Calu3 (cell line): ENCODE measurements at regions not wholly inside any gene's neighbourhood (a gene's known extent, or its start where the extent isn't known, plus 50 kb on each side); places are given as distances from the start of the nearest gene placed in this dataset.

Source experiments
- BruUV-seq: library from RNA; stranded (reverse); fragments of 400-500 nt; replicated peaks from 2 replicates; lab custom pipeline; 2021; lab: Mats Ljungman, UMichigan
- CTCF ChIA-PET: fragments of 300-600 bp; sonication (Branson Sonifier 250); formaldehyde crosslinking; loops from one replicate; lab custom pipeline; 2022; ENCODE audit warnings: antibody characterized with exemption; lab: Charles Lee
- DNase-seq: peaks from one replicate; pipeline ENCODE4 v3.0.0; 2022
- H3K27ac Mint-ChIP-seq: one replicate; pipeline ENCODE4 v1.8.0; 2022; ENCODE audit warnings: mixed read lengths; ENCODE audit not compliant: unreplicated experiment
- H3K27me3 Mint-ChIP-seq: one replicate; pipeline ENCODE4 v1.8.0; 2022; ENCODE audit warnings: mixed read lengths; ENCODE audit not compliant: unreplicated experiment
- H3K36me3 Mint-ChIP-seq: one replicate; pipeline ENCODE4 v1.8.0; 2022; ENCODE audit warnings: mild to moderate bottlenecking, moderate library complexity, mixed read lengths; ENCODE audit not compliant: insufficient read depth, unreplicated experiment
- H3K4me1 Mint-ChIP-seq: one replicate; pipeline ENCODE4 v1.8.0; 2022; ENCODE audit warnings: mild to moderate bottlenecking, low read depth, mixed read lengths; ENCODE audit not compliant: unreplicated experiment
- H3K4me3 Mint-ChIP-seq: one replicate; pipeline ENCODE4 v1.8.0; 2022; ENCODE audit warnings: mild to moderate bottlenecking, low read depth, moderate library complexity, mixed read lengths; ENCODE audit not compliant: unreplicated experiment
- H3K9me3 Mint-ChIP-seq: one replicate; pipeline ENCODE4 v1.8.0; 2022; ENCODE audit warnings: low read depth, mixed read lengths; ENCODE audit not compliant: unreplicated experiment
- intact Hi-C: fragments of 100-400 bp; cut with micrococcal nuclease; formaldehyde crosslinking; loops from one replicate; pipeline ENCODE4 v1.10.0; 2022; ENCODE audit not compliant: unreplicated experiment
- TF ChIP-seq, protein P1 (sequence below): fragments of 200-600 bp; IDR thresholded peaks from one replicate; pipeline ENCODE4 v1.8.0; 2022; ENCODE audit warnings: antibody characterized with exemption; ENCODE audit not compliant: unreplicated experiment

DNA sequence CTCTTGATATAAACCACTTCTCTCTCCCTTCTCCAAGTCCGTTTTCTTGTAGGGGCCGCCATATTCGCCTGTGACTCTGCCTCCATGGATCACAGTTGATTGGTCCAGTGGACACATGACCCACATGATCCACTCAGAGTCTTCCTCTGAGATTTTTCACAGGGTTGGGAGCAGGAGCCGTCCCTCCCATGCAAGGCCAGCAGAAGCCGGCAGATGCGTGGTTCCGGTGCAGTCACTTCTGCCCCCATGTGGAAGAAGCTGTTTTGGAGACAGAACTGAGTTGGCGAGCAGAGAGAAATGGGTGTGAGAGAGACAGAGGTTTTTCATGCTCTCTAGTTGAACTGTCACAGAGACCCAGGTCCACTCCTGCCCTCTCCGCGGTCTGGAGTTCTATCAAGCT is 83.3 kb downstream of the C16orf95 start:
- Mint-ChIP-seq H3K4me1 (no peaks in the 10 kb centered on the region), H3K36me3 (no peaks in the 10 kb centered on the region), H3K27ac (no peak overlapping the region), H3K27me3 (peaks cover 80% of the 10 kb centered on the region), H3K4me3 (no peak overlapping the region), H3K9me3 (no peaks in the 10 kb centered on the region)
- no TSS peak for BruUV-seq
- intact Hi-C loops = no loop called here
- peak; percentile 23 for DNase-seq
- CTCF ChIA-PET = no interaction called here
- TF ChIP-seq, protein P1, sequence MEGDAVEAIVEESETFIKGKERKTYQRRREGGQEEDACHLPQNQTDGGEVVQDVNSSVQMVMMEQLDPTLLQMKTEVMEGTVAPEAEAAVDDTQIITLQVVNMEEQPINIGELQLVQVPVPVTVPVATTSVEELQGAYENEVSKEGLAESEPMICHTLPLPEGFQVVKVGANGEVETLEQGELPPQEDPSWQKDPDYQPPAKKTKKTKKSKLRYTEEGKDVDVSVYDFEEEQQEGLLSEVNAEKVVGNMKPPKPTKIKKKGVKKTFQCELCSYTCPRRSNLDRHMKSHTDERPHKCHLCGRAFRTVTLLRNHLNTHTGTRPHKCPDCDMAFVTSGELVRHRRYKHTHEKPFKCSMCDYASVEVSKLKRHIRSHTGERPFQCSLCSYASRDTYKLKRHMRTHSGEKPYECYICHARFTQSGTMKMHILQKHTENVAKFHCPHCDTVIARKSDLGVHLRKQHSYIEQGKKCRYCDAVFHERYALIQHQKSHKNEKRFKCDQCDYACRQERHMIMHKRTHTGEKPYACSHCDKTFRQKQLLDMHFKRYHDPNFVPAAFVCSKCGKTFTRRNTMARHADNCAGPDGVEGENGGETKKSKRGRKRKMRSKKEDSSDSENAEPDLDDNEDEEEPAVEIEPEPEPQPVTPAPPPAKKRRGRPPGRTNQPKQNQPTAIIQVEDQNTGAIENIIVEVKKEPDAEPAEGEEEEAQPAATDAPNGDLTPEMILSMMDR = no peak

DNA sequence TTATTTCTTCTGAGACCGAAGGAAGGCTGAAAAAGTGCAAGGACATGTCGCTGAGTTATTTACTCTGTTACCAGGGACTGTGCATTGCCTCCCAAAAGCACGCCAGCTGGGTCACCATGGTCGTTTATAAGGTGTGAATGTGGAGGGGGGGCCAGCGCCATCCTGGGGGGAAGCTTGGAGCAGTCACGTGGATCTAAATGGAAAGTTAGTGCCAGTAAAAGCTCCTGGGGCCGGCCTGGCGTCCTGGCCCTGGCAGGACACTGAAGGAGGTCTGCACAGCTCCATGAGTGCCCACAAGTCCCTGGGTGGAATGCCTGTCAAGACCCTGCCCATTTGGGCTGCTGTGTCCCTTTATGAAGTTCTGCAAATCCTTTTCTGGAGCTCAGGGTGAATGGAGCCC is 82.6 kb downstream of the C16orf95 start:
- DNase-seq = no peak
- TF ChIP-seq, protein P1 = no peak
- Mint-ChIP-seq H3K9me3 (no peaks in the 10 kb centered on the region), H3K27ac (no peak overlapping the region), H3K4me3 (no peak overlapping the region), H3K4me1 (no peaks in the 10 kb centered on the region), H3K27me3 (peaks cover 73% of the 10 kb centered on the region), H3K36me3 (no peaks in the 10 kb centered on the region)
- intact Hi-C loops = no loop called here
- CTCF ChIA-PET = interaction anchor here (0.6 kb wide), 2 partner anchors 22 to 1607 kb away, joined by 4 read pairs; no protein-coding TSS in a partner anchor
- no TSS peak for BruUV-seq

DNA sequence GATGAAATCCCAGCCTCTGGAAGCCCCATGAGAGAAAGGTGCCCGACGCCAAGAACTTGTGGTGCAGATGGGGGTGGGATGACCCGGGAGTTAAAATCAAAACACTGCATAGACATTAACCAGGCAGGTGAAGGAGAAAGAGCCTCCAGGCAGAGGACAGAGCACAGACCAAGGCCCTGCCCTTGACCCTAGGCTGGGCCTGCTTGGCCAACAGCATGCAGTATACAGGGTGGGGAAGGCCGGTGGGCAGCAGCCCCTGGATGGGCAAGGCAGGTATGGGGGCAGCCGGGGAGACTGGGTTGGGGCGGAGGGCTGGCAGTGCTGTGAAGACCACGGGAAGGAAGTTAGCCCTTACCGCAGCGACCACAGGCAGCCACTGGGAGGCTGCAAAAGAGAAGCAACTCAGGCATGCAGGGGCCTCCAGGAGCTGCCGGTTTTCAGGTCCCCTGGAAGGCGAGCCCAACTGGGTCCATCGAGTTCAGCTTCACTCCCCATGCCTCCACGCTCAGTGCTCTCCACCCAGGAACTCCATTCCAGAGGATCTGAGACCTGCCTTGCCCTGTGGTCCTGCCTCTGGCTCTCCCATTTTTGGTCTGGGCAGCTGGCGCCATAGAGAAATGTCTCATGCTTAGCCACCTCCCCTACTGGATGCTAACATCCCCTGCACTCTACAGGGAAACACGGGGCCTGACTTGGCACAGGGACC is 81.2 kb downstream of the C16orf95 start:
- no peaks in the 10 kb centered on the region for H3K9me3 Mint-ChIP-seq
- H3K4me1 Mint-ChIP-seq = peaks cover 9% of the 10 kb centered on the region
- no TSS peak for BruUV-seq
- CTCF ChIA-PET = interaction anchor here (0.9 kb wide), 1 partner anchor 141 kb away, joined by 4 read pairs; no protein-coding TSS in a partner anchor
- no peak overlapping the region for H3K4me3 Mint-ChIP-seq
- H3K27ac Mint-ChIP-seq = no peak overlapping the region
- H3K36me3 Mint-ChIP-seq = no peaks in the 10 kb centered on the region
- no peak for DNase-seq
- H3K27me3 Mint-ChIP-seq = peaks cover 71% of the 10 kb centered on the region
- intact Hi-C loops = no loop called here
- TF ChIP-seq, protein P1 = no peak

DNA sequence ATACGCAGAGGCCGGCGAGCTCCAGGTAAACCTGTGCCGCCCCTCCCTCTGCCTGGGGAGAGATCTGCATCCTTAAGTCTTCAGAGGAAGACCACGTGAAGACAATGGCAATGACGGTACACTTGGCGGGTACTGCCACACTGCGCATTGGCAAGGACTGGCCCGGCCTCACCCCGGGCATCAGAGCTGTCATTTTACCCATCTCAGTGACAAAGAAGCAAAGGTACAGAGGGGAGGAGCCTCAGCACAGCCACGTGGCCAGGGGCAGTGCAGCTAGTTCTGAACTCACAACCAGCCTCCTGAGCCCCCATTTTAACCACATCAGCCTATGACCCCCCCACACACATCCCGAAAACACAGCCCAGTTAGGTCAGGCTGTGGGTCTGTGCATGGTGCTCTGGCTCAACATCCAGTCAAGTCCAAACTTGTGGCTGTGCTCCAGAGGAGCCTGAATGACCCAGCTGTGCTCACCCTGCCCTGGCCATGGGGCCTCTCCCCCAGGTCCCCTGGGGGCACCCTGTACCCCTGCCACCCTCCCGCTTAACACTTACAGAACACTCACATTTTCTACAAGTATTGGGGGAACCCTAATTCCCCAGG is 80.6 kb downstream of the C16orf95 start:
- no peak for DNase-seq
- H3K27me3 Mint-ChIP-seq = peaks cover 71% of the 10 kb centered on the region
- no peaks in the 10 kb centered on the region for H3K9me3 Mint-ChIP-seq
- TF ChIP-seq, protein P1 = no peak
- no TSS peak for BruUV-seq
- H3K36me3 Mint-ChIP-seq = no peaks in the 10 kb centered on the region
- CTCF ChIA-PET = interaction anchor here (0.9 kb wide), 1 partner anchor 142 kb away, joined by 4 read pairs; no protein-coding TSS in a partner anchor
- no peak overlapping the region for H3K27ac Mint-ChIP-seq
- intact Hi-C loops = no loop called here
- peaks cover 14% of the 10 kb centered on the region for H3K4me1 Mint-ChIP-seq
- no peak overlapping the region for H3K4me3 Mint-ChIP-seq
